GM23338 (cell line): ENCODE measurements at regions not wholly inside any gene's neighbourhood (a gene's known extent, or its start where the extent isn't known, plus 50 kb on each side); places are given as distances from the start of the nearest gene placed in this dataset.
"Not testable (repeated sequence)": the region's sequence is repeated elsewhere in the genome, so short reads cannot be mapped to it uniquely, and the experiment has no call there.

Source experiments
- ATAC-seq: fragments of 200-7000 bp; cut with Tn5 transposase; 3 replicates; pipeline ENCODE4 v1.9.1; 2020
- DNase-seq: peaks from one replicate; pipeline ENCODE4 v3.0.0-alpha.2; 2015; ENCODE audit warnings: low spot score
- H2AFZ ChIP-seq: fragments of 200-600 bp; sonication (generic); 2 replicates; pipeline ENCODE4 v1.8.0; 2016; ENCODE audit warnings: antibody characterized with exemption, mild to moderate bottlenecking, moderate library complexity
- H3F3A ChIP-seq: fragments of 200-600 bp; sonication (generic); replicated peaks from 2 replicates; pipeline ENCODE4 v1.8.0; 2017; ENCODE audit warnings: antibody characterized with exemption, mixed run types, low read depth
- H3K27ac ChIP-seq: fragments of 200-600 bp; sonication (generic); 2 replicates; pipeline ENCODE4 v1.6.1; 2016; ENCODE audit warnings: low read depth
- H3K27me3 ChIP-seq: fragments of 200-600 bp; sonication (generic); 2 replicates; pipeline ENCODE4 v1.8.0; 2016; ENCODE audit warnings: mild to moderate bottlenecking, mixed run types, moderate library complexity; ENCODE audit not compliant: insufficient read depth
- H3K36me3 ChIP-seq: fragments of 200-600 bp; sonication (generic); 2 replicates; pipeline ENCODE4 v1.8.0; 2016; ENCODE audit warnings: mild to moderate bottlenecking; ENCODE audit not compliant: insufficient read depth
- H3K4me1 ChIP-seq: fragments of 200-600 bp; sonication (generic); 2 replicates; pipeline ENCODE4 v1.8.0; 2016; ENCODE audit warnings: mild to moderate bottlenecking, moderate library complexity; ENCODE audit not compliant: insufficient read depth
- H3K4me2 ChIP-seq: fragments of 200-600 bp; sonication (generic); 2 replicates; pipeline ENCODE4 v1.7.1; 2017; ENCODE audit warnings: mixed run types
- H3K4me3 ChIP-seq: fragments of 200-600 bp; sonication (generic); 2 replicates; pipeline ENCODE4 v1.6.1; 2016; ENCODE audit warnings: mixed run types
- H3K79me2 ChIP-seq: fragments of 200-600 bp; sonication (generic); replicated peaks from 2 replicates; pipeline ENCODE4 v1.8.0; 2017; ENCODE audit warnings: mild to moderate bottlenecking; ENCODE audit not compliant: insufficient read depth
- H3K9me2 ChIP-seq: fragments of 200-600 bp; sonication (generic); 2 replicates; pipeline ENCODE4 v1.8.0; 2017; ENCODE audit not compliant: insufficient read depth
- H4K20me1 ChIP-seq: fragments of 200-600 bp; sonication (generic); replicated peaks from 2 replicates; pipeline ENCODE4 v1.8.0; 2017; ENCODE audit warnings: mild to moderate bottlenecking; ENCODE audit not compliant: insufficient read depth
- H3K27ac Mint-ChIP-seq: 2 replicates; pipeline ENCODE4 v1.8.0; 2020; ENCODE audit warnings: inconsistent platforms, mild to moderate bottlenecking, moderate library complexity, mixed read lengths
- H3K27me3 Mint-ChIP-seq: 3 replicates; pipeline ENCODE4 v1.8.0; 2022; ENCODE audit warnings: low read depth, mild to moderate bottlenecking, moderate library complexity, mixed read lengths, inconsistent platforms; ENCODE audit not compliant: insufficient read depth, poor library complexity
- H3K36me3 Mint-ChIP-seq: 3 replicates; pipeline ENCODE4 v1.8.0; 2021; ENCODE audit warnings: low read depth, mild to moderate bottlenecking, inconsistent platforms, moderate library complexity, mixed read lengths
- H3K4me1 Mint-ChIP-seq: 3 replicates; pipeline ENCODE4 v1.8.0; 2020; ENCODE audit warnings: mild to moderate bottlenecking, inconsistent platforms, mixed read lengths
- H3K4me3 Mint-ChIP-seq: 3 replicates; pipeline ENCODE4 v1.8.0; 2021; ENCODE audit warnings: moderate library complexity, mild to moderate bottlenecking, inconsistent platforms, mixed read lengths
- H3K9me3 Mint-ChIP-seq: 3 replicates; pipeline ENCODE4 v1.8.0; 2020; ENCODE audit warnings: moderate library complexity, mild to moderate bottlenecking, inconsistent platforms, mixed read lengths
- EZH2 ChIP-seq: fragments of 200-600 bp; sonication (generic); IDR thresholded peaks from one replicate; pipeline ENCODE4 v1.8.0; 2017; ENCODE audit warnings: antibody characterized with exemption, mild to moderate bottlenecking, low read depth; ENCODE audit not compliant: unreplicated experiment
- JUNB ChIP-seq: IDR thresholded peaks from one replicate; pipeline ENCODE4 v1.6.1; 2016; ENCODE audit warnings: antibody characterized with exemption; ENCODE audit not compliant: unreplicated experiment
- POLR2AphosphoS5 ChIP-seq: IDR thresholded peaks from 2 replicates; pipeline ENCODE4 v1.6.1; 2016; ENCODE audit warnings: antibody characterized with exemption, low read depth
- ZNF114 ChIP-seq: fragments of 250-450 bp; sonication (Bioruptor Pico); IDR thresholded peaks from 2 replicates; pipeline ENCODE4 v1.5.0; 2020; ENCODE audit warnings: mild to moderate bottlenecking, moderate library complexity
- TF ChIP-seq, protein P1 (sequence below): IDR thresholded peaks from one replicate; pipeline ENCODE4 v1.6.1; 2018; ENCODE audit warnings: antibody characterized with exemption; ENCODE audit not compliant: unreplicated experiment

DNA sequence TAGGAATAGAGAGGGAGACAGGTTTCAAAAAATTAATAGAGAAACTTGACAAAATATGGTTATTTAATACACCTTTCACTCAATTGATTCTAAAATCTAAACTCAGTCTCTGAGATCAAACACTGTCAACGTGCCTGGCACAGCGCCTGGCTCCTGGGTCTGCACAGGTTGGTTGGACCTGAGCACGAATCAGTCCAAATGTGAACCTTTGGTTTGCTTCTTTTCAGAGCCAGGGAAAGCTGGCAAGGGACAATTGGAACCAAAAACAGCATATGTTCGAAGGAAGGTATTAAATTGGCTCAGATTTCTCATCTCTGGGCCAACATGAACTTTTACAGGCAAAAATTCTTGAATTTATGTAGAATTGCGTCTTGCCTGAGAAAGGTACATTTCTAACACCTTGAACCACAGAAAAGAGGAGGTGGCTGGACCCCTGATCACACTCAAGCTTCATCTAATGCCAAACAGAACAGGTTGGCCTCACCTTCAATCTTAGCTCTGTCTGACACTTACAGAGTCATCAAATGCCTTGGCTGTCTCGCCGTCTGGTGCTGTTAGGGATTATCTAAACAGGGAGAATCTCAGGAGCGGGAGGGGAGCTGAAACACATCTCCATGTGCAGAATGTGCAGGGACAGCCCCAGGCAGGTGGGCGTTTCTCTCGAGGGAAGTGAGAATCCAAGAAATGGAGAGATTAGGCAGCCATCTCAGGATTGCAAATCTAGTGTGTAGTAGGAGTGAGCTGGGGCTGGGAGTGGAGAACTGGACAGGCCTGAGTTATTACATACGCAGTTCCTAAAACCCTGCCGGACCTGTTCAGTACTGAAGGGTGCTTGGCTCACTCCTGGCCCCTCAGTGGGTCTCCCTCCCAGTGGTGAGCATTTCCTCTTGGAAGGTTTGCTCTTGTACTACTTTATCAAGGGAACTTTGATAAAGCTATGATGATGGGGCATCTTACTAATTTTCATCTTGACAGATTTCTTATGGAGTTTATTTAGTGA is 442.2 kb upstream of the B3GAT1 start:
- H3K36me3 ChIP-seq = no peaks in the 10 kb centered on the region
- no peak overlapping the region for H3K27ac Mint-ChIP-seq
- no peak overlapping the region for H3K4me2 ChIP-seq
- no peak overlapping the region for H3K4me3 Mint-ChIP-seq
- H3K27me3 Mint-ChIP-seq = peaks cover 3% of the 10 kb centered on the region
- DNase-seq (no peak), ATAC-seq (no peak)
- H3F3A ChIP-seq = no peaks in the 10 kb centered on the region
- H3K4me3 ChIP-seq = no peak overlapping the region
- H3K4me1 Mint-ChIP-seq = peaks cover 7% of the 10 kb centered on the region; the same call in 2 of the 3 replicates
- no peaks in the 10 kb centered on the region for H3K27me3 ChIP-seq
- H3K79me2 ChIP-seq = no peaks in the 10 kb centered on the region
- TF ChIP-seq ZNF114 (CRISPR knock-in tag) (no peak), EZH2 (no peak), POLR2AphosphoS5 (no peak)
- TF ChIP-seq, protein P1, sequence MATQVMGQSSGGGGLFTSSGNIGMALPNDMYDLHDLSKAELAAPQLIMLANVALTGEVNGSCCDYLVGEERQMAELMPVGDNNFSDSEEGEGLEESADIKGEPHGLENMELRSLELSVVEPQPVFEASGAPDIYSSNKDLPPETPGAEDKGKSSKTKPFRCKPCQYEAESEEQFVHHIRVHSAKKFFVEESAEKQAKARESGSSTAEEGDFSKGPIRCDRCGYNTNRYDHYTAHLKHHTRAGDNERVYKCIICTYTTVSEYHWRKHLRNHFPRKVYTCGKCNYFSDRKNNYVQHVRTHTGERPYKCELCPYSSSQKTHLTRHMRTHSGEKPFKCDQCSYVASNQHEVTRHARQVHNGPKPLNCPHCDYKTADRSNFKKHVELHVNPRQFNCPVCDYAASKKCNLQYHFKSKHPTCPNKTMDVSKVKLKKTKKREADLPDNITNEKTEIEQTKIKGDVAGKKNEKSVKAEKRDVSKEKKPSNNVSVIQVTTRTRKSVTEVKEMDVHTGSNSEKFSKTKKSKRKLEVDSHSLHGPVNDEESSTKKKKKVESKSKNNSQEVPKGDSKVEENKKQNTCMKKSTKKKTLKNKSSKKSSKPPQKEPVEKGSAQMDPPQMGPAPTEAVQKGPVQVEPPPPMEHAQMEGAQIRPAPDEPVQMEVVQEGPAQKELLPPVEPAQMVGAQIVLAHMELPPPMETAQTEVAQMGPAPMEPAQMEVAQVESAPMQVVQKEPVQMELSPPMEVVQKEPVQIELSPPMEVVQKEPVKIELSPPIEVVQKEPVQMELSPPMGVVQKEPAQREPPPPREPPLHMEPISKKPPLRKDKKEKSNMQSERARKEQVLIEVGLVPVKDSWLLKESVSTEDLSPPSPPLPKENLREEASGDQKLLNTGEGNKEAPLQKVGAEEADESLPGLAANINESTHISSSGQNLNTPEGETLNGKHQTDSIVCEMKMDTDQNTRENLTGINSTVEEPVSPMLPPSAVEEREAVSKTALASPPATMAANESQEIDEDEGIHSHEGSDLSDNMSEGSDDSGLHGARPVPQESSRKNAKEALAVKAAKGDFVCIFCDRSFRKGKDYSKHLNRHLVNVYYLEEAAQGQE = no peak
- H3K36me3 Mint-ChIP-seq = no peaks in the 10 kb centered on the region
- no peaks in the 10 kb centered on the region for H3K9me2 ChIP-seq
- no peaks in the 10 kb centered on the region for H4K20me1 ChIP-seq
- H2AFZ ChIP-seq = no peak overlapping the region
- H3K4me1 ChIP-seq = no peaks in the 10 kb centered on the region
- no peaks in the 10 kb centered on the region for H3K9me3 Mint-ChIP-seq
- no peak overlapping the region for H3K27ac ChIP-seq

GRCh38 chr11:134851503-134852224 is 439.6 kb upstream of the B3GAT1 start:
- H2AFZ ChIP-seq = peak overlapping the region; percentile 43; the same call in 1 of the 2 replicates
- H3K79me2 ChIP-seq, H3K4me1 ChIP-seq, H3K27me3 Mint-ChIP-seq, H3K36me3 Mint-ChIP-seq, H3K4me1 Mint-ChIP-seq, H3K27me3 ChIP-seq, H3F3A ChIP-seq, H3K27ac Mint-ChIP-seq, H3K27ac ChIP-seq, H3K4me2 ChIP-seq, H3K9me3 Mint-ChIP-seq, H3K4me3 Mint-ChIP-seq, H4K20me1 ChIP-seq, H3K36me3 ChIP-seq, H3K9me2 ChIP-seq, H3K4me3 ChIP-seq, ATAC-seq: not testable (repeated sequence)
- DNase-seq = peak; percentile 18
- peak; percentile 41 for TF ChIP-seq JUNB
